ENCODE measurements at regions not wholly inside any gene's neighbourhood (a gene's known extent, or its start where the extent isn't known, plus 50 kb on each side); places are given as distances from the start of the nearest gene placed in this dataset.
A peak's percentile ranks its signal among the peaks of the same experiment; 100 is the strongest.
"Not testable (repeated sequence)": the region's sequence is repeated elsewhere in the genome, so short reads cannot be mapped to it uniquely, and the experiment has no call there.

DNA sequence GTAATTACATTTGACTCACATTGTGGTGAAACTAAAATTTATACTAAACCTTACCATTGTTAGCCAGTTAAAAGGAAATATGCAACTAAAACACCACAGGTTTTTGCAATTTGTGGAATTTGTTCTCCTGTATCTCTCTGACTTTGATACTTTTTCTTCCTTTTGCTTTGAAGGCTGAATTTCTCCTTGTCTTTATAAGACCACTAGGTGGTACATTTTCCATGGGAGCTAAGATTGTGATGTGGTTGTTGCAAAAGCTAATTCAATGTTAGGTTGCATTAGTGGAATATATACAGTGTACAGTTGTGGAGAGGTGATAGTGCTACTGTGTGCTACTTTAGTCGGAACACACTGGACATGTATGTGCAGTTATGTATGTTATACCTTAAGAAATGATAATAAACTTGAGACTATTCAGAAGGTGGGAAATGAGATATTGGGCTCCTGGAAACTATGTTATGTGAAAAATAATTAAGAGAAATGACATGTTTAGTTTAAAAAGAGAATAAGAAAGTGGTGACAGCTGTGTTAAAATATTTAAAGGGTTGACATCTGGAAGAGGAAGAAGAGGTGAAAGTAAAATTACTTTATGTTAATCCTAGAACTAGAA is 70.3 kb downstream of the ARL9 start:
- Histone ChIP-seq H3K4me3 (ENCODE audit: low read length) (no peak overlapping the region), H3K27ac (ENCODE audit: low read depth in 1 of 2, low read length in 2 of 2) (no peak overlapping the region), H3K4me1 (ENCODE audit: insufficient read depth, low read length) (no peaks in the 10 kb centered on the region), H3K9me3 (ENCODE audit: control insufficient read depth in 1 of 2, insufficient read depth in 1 of 2, low read length in 2 of 2) (no peaks in the 10 kb centered on the region), H3K27me3 (ENCODE audit: control insufficient read depth in 1 of 2, insufficient read depth in 2 of 2, low read length in 2 of 2) (peaks cover 0 to 4% of the 10 kb centered on the region in 2 experiments), H3K36me3 (ENCODE audit: insufficient read depth, low read length) (no peaks in the 10 kb centered on the region)
- Mint-ChIP-seq H3K4me1 (ENCODE audit: low read depth) (no peaks in the 10 kb centered on the region), H3K36me3 (ENCODE audit: low read depth) (no peaks in the 10 kb centered on the region), H3K27ac (no peak overlapping the region), H3K27me3 (no peaks in the 10 kb centered on the region), H3K9me3 (no peaks in the 10 kb centered on the region), H3K4me3 (no peak overlapping the region)
- peak; percentile 48 for ATAC-seq (ENCODE audit: poor library complexity)
- peak in 3 of 14 experiments; percentile 33 to 39 (median 38) for DNase-seq
- POLR2A ChIA-PET = interaction anchor here (0.7 to 1.8 kb wide), 4 partner anchors 108 to 261 kb away, joined by 3 to 13 read pairs (median 5); partner anchors contain the start of gene SRP72
- CTCF ChIA-PET = interaction anchor here (0.5 to 2.1 kb wide), 4 partner anchors 222 to 261 kb away, joined by 3 to 15 read pairs (median 4); no protein-coding TSS in a partner anchor
- TF ChIP-seq, protein P1, sequence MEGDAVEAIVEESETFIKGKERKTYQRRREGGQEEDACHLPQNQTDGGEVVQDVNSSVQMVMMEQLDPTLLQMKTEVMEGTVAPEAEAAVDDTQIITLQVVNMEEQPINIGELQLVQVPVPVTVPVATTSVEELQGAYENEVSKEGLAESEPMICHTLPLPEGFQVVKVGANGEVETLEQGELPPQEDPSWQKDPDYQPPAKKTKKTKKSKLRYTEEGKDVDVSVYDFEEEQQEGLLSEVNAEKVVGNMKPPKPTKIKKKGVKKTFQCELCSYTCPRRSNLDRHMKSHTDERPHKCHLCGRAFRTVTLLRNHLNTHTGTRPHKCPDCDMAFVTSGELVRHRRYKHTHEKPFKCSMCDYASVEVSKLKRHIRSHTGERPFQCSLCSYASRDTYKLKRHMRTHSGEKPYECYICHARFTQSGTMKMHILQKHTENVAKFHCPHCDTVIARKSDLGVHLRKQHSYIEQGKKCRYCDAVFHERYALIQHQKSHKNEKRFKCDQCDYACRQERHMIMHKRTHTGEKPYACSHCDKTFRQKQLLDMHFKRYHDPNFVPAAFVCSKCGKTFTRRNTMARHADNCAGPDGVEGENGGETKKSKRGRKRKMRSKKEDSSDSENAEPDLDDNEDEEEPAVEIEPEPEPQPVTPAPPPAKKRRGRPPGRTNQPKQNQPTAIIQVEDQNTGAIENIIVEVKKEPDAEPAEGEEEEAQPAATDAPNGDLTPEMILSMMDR (IDR thresholded peaks at IDR 0.05) = peak; percentile 62
- intact Hi-C loops (cut with DNase I, micrococcal nuclease) = loop anchor here (1.0 to 10.0 kb wide), 3 partner anchors 223 to 259 kb away; no protein-coding TSS in a partner anchor

GRCh38 chr4:56592417-56592816 is 86.8 kb downstream of the ARL9 start:
- H3K4me1 Mint-ChIP-seq (ENCODE audit: low read depth); H3K4me1 ChIP-seq (ENCODE audit: insufficient read depth, low read length); H3K27ac ChIP-seq (ENCODE audit: low read depth in 1 of 2, low read length in 2 of 2); H3K36me3 ChIP-seq (ENCODE audit: insufficient read depth, low read length); ATAC-seq (ENCODE audit: poor library complexity); H3K36me3 Mint-ChIP-seq (ENCODE audit: low read depth); H3K9me3 ChIP-seq (ENCODE audit: control insufficient read depth in 1 of 2, insufficient read depth in 1 of 2, low read length in 2 of 2); H3K4me3 Mint-ChIP-seq; intact Hi-C loops (cut with DNase I, micrococcal nuclease); H3K27me3 ChIP-seq (ENCODE audit: control insufficient read depth in 1 of 2, insufficient read depth in 2 of 2, low read length in 2 of 2); POLR2A ChIA-PET; DNase-seq; CTCF ChIA-PET; H3K27ac Mint-ChIP-seq; H3K4me3 ChIP-seq (ENCODE audit: low read length): not testable (repeated sequence)
- peaks cover 11% of the 10 kb centered on the region for H3K27me3 Mint-ChIP-seq
- H3K9me3 Mint-ChIP-seq = peaks cover 10% of the 10 kb centered on the region
